ENCODE measurements at regions not wholly inside any gene's neighbourhood (a gene's known extent, or its start where the extent isn't known, plus 50 kb on each side); places are given as distances from the start of the nearest gene placed in this dataset.

DNA sequence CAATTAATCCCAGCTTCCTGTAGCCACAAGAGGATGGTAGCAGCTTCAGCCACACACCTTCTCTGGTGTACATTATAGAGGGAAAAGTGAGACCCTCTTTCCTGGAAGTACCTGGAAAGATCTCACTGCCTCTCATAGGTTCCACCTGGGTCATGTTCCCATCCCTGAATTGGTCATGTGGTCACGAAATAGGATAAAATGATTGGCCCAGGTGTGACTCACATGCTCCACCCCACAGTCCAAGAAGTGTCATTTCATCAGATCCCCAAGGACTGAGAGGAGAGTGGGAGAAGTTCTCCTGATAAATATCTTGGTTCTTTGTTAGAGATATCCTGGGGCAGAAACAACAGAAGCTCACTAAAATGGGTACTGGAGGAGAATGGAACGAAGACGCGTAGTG, 142.4 kb downstream of the QRSL1 start:
- no peak for DNase-seq (ENCODE audit: low spot score)
- in situ Hi-C loops (cut with MboI; ENCODE audit: low pct_unique_long_range_greater_than_20kb, low sequenced_read_pairs, unreplicated experiment) = no loop called here
- no peak for TF ChIP-seq CTCF (IDR thresholded peaks at IDR 0.05; ENCODE audit: extremely low read depth, insufficient read depth, missing control alignments)

DNA sequence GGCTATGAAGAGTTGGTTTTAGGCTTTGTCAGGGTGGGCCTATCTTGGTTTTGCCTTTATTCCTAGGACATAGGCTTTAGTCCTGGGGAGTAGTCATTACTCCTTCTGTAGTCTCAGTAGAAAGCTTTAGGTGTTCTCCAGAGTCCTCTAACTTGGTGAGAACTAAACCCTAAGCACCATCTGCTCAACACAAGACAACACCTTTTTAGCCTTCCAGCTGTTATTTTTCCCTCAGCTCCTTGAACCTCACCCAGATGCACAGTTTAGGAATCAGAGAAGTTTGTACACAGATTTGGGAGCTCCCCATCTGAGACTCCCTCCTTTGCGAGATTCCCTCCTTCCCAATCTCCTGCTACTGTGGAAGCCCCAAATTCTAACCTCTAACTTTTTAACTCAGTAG, 141.3 kb downstream of the QRSL1 start:
- DNase-seq (ENCODE audit: low spot score) = no peak
- in situ Hi-C loops (cut with MboI; ENCODE audit: low pct_unique_long_range_greater_than_20kb, low sequenced_read_pairs, unreplicated experiment) = no loop called here
- no peak for TF ChIP-seq CTCF (IDR thresholded peaks at IDR 0.05; ENCODE audit: extremely low read depth, insufficient read depth, missing control alignments)

DNA sequence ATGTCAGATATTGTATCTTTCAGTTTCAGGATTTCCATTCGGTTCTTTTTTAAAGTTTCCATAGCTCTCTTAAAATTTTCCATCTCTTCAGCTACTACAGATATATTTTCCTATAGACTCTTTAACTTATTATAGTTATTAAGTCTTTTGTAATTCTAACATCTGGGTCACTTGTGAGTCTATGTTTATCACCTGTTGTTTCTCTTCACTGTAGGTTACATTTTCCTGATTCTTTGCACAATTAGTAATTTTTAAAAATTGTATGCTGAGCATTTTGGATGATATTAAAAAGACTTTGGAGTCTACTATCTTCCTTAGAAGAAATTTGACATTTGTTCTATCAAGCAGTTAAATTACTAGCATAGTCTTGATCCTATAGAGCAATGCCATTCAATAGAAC, 140.7 kb downstream of the QRSL1 start:
- in situ Hi-C loops (cut with MboI; ENCODE audit: low pct_unique_long_range_greater_than_20kb, low sequenced_read_pairs, unreplicated experiment) = no loop called here
- TF ChIP-seq CTCF (IDR thresholded peaks at IDR 0.05; ENCODE audit: extremely low read depth, insufficient read depth, missing control alignments) = no peak
- no peak for DNase-seq (ENCODE audit: low spot score)

GRCh38 chr6:106767271-106767670, 137.9 kb downstream of the QRSL1 start:
- in situ Hi-C loops (cut with MboI; ENCODE audit: low pct_unique_long_range_greater_than_20kb, low sequenced_read_pairs, unreplicated experiment) = no loop called here
- TF ChIP-seq CTCF (IDR thresholded peaks at IDR 0.05; ENCODE audit: extremely low read depth, insufficient read depth, missing control alignments) = no peak
- DNase-seq (ENCODE audit: low spot score) = no peak

- no peak for DNase-seq (ENCODE audit: low spot score)
- in situ Hi-C loops (cut with MboI; ENCODE audit: low pct_unique_long_range_greater_than_20kb, low sequenced_read_pairs, unreplicated experiment) = no loop called here
- no peak for TF ChIP-seq CTCF (IDR thresholded peaks at IDR 0.05; ENCODE audit: extremely low read depth, insufficient read depth, missing control alignments)
Measured at GRCh38 chr6:106766201-106766600, 136.8 kb downstream of the QRSL1 start.

DNA sequence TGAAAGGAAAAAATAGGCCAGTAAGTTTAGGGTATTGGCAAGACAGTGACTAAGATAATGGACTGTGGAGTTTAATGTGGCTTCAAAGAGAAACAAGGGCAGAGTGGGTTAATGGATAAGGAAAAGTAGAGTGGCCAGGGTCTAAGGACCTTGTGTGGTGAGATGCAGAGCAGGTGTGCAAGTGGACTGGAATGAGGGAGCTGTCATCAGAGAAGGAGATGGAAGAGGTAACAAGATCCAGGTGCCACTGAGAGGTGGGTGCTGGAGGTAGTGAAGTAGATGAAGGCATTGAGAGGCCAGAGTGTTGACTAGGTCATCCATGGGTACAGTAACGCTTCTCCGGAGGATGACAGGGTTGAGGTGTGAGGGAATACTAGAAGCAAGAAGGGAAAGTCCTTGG, 136.1 kb downstream of the QRSL1 start:
- in situ Hi-C loops (cut with MboI; ENCODE audit: low pct_unique_long_range_greater_than_20kb, low sequenced_read_pairs, unreplicated experiment) = no loop called here
- no peak for DNase-seq (ENCODE audit: low spot score)
- TF ChIP-seq CTCF (IDR thresholded peaks at IDR 0.05; ENCODE audit: extremely low read depth, insufficient read depth, missing control alignments) = no peak

- no peak for TF ChIP-seq CTCF (IDR thresholded peaks at IDR 0.05; ENCODE audit: extremely low read depth, insufficient read depth, missing control alignments)
- in situ Hi-C loops (cut with MboI; ENCODE audit: low pct_unique_long_range_greater_than_20kb, low sequenced_read_pairs, unreplicated experiment) = no loop called here
- DNase-seq (ENCODE audit: low spot score) = no peak
Measured at GRCh38 chr6:106764353-106764980, 135.1 kb downstream of the QRSL1 start.
